ENCODE measurements at regions not wholly inside any gene's neighbourhood (a gene's known extent, or its start where the extent isn't known, plus 50 kb on each side); places are given as distances from the start of the nearest gene placed in this dataset.

GRCh38 chr3:115227461-115227860 lies 80.4 kb upstream of the ZBTB20 start:
- intact Hi-C loops (cut with DNase I): no loop called here
- no peak overlapping the region for H3K27ac ChIP-seq
- DNase-seq (no peak), ATAC-seq (no peak)
- no peaks in the 10 kb centered on the region for H3K4me1 ChIP-seq
- TF ChIP-seq CTCF (IDR thresholded peaks at IDR 0.05): no peak
- no peaks in the 10 kb centered on the region for H3K27me3 ChIP-seq
- H3K9me3 ChIP-seq: no peaks in the 10 kb centered on the region
- no peak overlapping the region for H3K4me3 ChIP-seq
- no peaks in the 10 kb centered on the region for H3K36me3 ChIP-seq

- H3K4me3 ChIP-seq: no peak overlapping the region
- no peaks in the 10 kb centered on the region for H3K9me3 ChIP-seq
- intact Hi-C loops (cut with DNase I): no loop called here
- no peak overlapping the region for H3K27ac ChIP-seq
- no peaks in the 10 kb centered on the region for H3K36me3 ChIP-seq
- DNase-seq (no peak), ATAC-seq (no peak)
- H3K27me3 ChIP-seq: no peaks in the 10 kb centered on the region
- H3K4me1 ChIP-seq: no peaks in the 10 kb centered on the region
- TF ChIP-seq CTCF (IDR thresholded peaks at IDR 0.05): no peak
Measured at GRCh38 chr3:115228266-115228665, 81.2 kb upstream of the ZBTB20 start.

- Histone ChIP-seq H3K27me3 (no peaks in the 10 kb centered on the region), H3K9me3 (no peaks in the 10 kb centered on the region), H3K36me3 (no peaks in the 10 kb centered on the region), H3K27ac (no peak overlapping the region), H3K4me1 (no peaks in the 10 kb centered on the region), H3K4me3 (no peak overlapping the region)
- no peak for ATAC-seq
- intact Hi-C loops (cut with DNase I): no loop called here
- TF ChIP-seq CTCF (IDR thresholded peaks at IDR 0.05): no peak
- no peak for DNase-seq
Measured at GRCh38 chr3:115232167-115232566, 85.1 kb upstream of the ZBTB20 start.

GRCh38 chr3:115233021-115233420 lies 85.9 kb upstream of the ZBTB20 start:
- Histone ChIP-seq H3K9me3 (no peaks in the 10 kb centered on the region), H3K36me3 (no peaks in the 10 kb centered on the region), H3K4me3 (no peak overlapping the region), H3K4me1 (no peaks in the 10 kb centered on the region), H3K27me3 (no peaks in the 10 kb centered on the region), H3K27ac (no peak overlapping the region)
- DNase-seq: no peak
- ATAC-seq: no peak
- intact Hi-C loops (cut with DNase I): no loop called here
- no peak for TF ChIP-seq CTCF (IDR thresholded peaks at IDR 0.05)

GRCh38 chr3:115236496-115236895 lies 89.4 kb upstream of the ZBTB20 start:
- Histone ChIP-seq H3K4me3 (no peak overlapping the region), H3K27ac (no peak overlapping the region), H3K27me3 (no peaks in the 10 kb centered on the region), H3K36me3 (no peaks in the 10 kb centered on the region), H3K4me1 (peaks cover 0 to 8% of the 10 kb centered on the region in 2 donors), H3K9me3 (no peaks in the 10 kb centered on the region)
- ATAC-seq (no peak), DNase-seq (no peak)
- intact Hi-C loops (cut with DNase I): no loop called here
- no peak for TF ChIP-seq CTCF (IDR thresholded peaks at IDR 0.05)
